GM12891 (cell line): ENCODE measurements at regions not wholly inside any gene's neighbourhood (a gene's known extent, or its start where the extent isn't known, plus 50 kb on each side); places are given as distances from the start of the nearest gene placed in this dataset.

Experiments
- POLR2A ChIP-seq: IDR thresholded peaks from 2 replicates; pipeline ENCODE4 v1.6.1; 2011; ENCODE audit warnings: low read depth, low read length, control low read depth
- POLR2AphosphoS5 ChIP-seq: IDR thresholded peaks from 2 replicates; pipeline ENCODE4 v1.6.1; 2011; ENCODE audit warnings: low read depth, low read length, control low read depth
- TAF1 ChIP-seq: IDR thresholded peaks from 2 replicates; pipeline ENCODE4 v1.6.1; 2011; ENCODE audit warnings: low read depth, low read length, control low read depth

DNA sequence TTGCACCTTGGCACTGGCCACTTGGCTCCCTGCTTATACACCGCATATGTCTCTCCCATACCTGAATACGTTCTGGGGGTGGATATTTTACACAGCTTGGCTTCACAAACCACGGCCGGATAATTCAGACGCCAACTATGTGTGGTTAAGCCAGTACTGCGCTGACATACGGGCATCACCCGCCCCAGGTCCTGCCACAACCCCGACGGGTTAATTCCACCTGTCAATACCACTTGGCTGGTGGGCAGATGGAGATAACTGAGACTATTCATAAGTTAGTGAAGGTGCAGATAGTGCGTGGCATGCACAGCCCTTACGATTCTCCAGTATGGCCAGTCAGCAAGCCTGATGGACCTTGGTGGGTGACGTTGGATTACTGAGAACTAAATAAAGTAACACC is 696.3 kb upstream of the AGA start:
- TF ChIP-seq TAF1 (no peak), POLR2AphosphoS5 (no peak), POLR2A (no peak)
